B cell (primary cell): ENCODE measurements at regions not wholly inside any gene's neighbourhood (a gene's known extent, or its start where the extent isn't known, plus 50 kb on each side); places are given as distances from the start of the nearest gene placed in this dataset.

Experiments
- ATAC-seq: fragments of 200-7000 bp; cut with Tn5 transposase; one replicate; pipeline ENCODE4 v1.10.0; 2021; ENCODE audit warnings: low read depth, mild to moderate bottlenecking, moderate number of reproducible peaks, moderate library complexity
- CTCF ChIA-PET: fragments of 350-600 bp; sonication (Branson Sonifier 250); formaldehyde crosslinking; loops from one replicate; lab custom pipeline; 2021; ENCODE audit warnings: antibody characterized with exemption, inconsistent platforms; lab: Charles Lee
- POLR2A ChIA-PET: fragments of 350-600 bp; sonication (Branson Sonifier 250); formaldehyde crosslinking; loops from one replicate; lab custom pipeline; 2021; ENCODE audit warnings: antibody characterized with exemption; lab: Charles Lee
- DNase-seq: peaks from one replicate; pipeline ENCODE4 v3.0.0; 2013
- H2AFZ ChIP-seq: 2 replicates; pipeline ENCODE4 v1.6.1; 2012; ENCODE audit warnings: mild to moderate bottlenecking, low read depth, low read length; ENCODE audit not compliant: insufficient read depth, poor library complexity, severe bottlenecking
- H3K27ac ChIP-seq, 2 donors: 1 replicate in 1 of 2; 2 replicates in 1 of 2; pipeline ENCODE4 v1.5.1; 2012 to 2013; ENCODE audit warnings: low read length in 2 of 2, mild to moderate bottlenecking in 2 of 2, moderate library complexity in 1 of 2
- H3K27me3 ChIP-seq, 4 experiments: fragments of 200-600 bp in 1 of 4; sonication (generic) in 1 of 4; replicated peaks in 1 of 4; 1 replicate in 2 of 4; 2 replicates in 2 of 4; pipeline versions ENCODE4 v1.6.1 to v1.7.0; 2013 to 2016; ENCODE audit warnings: low read length in 3 of 4, mild to moderate bottlenecking in 2 of 4, mixed read lengths in 1 of 4, moderate library complexity in 1 of 4; ENCODE audit not compliant: insufficient read depth in 4 of 4, control insufficient read depth in 3 of 4; ENCODE audit errors: control extremely low read depth in 1 of 4
- H3K36me3 ChIP-seq, 2 experiments: replicated peaks in 1 of 2; 1 replicate in 1 of 2; 2 replicates in 1 of 2; pipeline versions ENCODE4 v1.6.1 to v1.7.1; 2013; ENCODE audit warnings: low read length in 1 of 2; ENCODE audit not compliant: insufficient read depth in 2 of 2, control insufficient read depth in 1 of 2; ENCODE audit errors: control extremely low read depth in 1 of 2, extremely low read depth in 1 of 2
- H3K4me1 ChIP-seq, 2 donors: fragments of 200-600 bp in 1 of 2; sonication (generic) in 1 of 2; 1 replicate in 1 of 2; 2 replicates in 1 of 2; pipeline versions ENCODE4 v1.5.1 to v1.6.1; 2013 to 2017; ENCODE audit warnings: low read length in 2 of 2; ENCODE audit not compliant: control insufficient read depth in 2 of 2, insufficient read depth in 2 of 2
- H3K4me2 ChIP-seq: replicated peaks from 2 replicates; pipeline ENCODE3; 2012; ENCODE audit warnings: mild to moderate bottlenecking, low read depth, low read length; ENCODE audit not compliant: poor library complexity, severe bottlenecking
- H3K4me3 ChIP-seq, 5 experiments: fragments of 200-600 bp in 1 of 5; sonication (generic) in 1 of 5; 1 replicate in 3 of 5; 2 replicates in 2 of 5; pipeline versions ENCODE4 v1.5.1 to v1.7.0; 2011 to 2016; ENCODE audit warnings: low read length in 4 of 5, mild to moderate bottlenecking in 4 of 5, low read depth in 2 of 5, control low read depth in 1 of 5, moderate library complexity in 1 of 5; ENCODE audit not compliant: insufficient read depth in 1 of 5; ENCODE audit errors: control extremely low read depth in 1 of 5, extremely low read depth in 1 of 5
- H3K79me2 ChIP-seq: fragments of 200-600 bp; sonication (generic); one replicate; pipeline ENCODE4 v1.6.0; 2016; ENCODE audit warnings: low read length; ENCODE audit not compliant: control insufficient read depth, insufficient read depth
- H3K9ac ChIP-seq: fragments of 200-600 bp; sonication (generic); 2 replicates; pipeline ENCODE4 v1.6.1; 2017; ENCODE audit warnings: mild to moderate bottlenecking, low read length, moderate library complexity
- H3K9me3 ChIP-seq, 3 donors: one replicate each; pipeline versions ENCODE4 v1.6.1 to v1.7.1; 2013; ENCODE audit warnings: low read length in 2 of 3; ENCODE audit not compliant: control insufficient read depth in 2 of 3, insufficient read depth in 1 of 3; ENCODE audit errors: control extremely low read depth in 1 of 3
- H4K20me1 ChIP-seq: 2 replicates; pipeline ENCODE4 v1.6.0; 2012; ENCODE audit warnings: mild to moderate bottlenecking, low read length; ENCODE audit not compliant: insufficient read depth, control insufficient read depth, poor library complexity, severe bottlenecking
- H3K27ac Mint-ChIP-seq: one replicate; pipeline ENCODE4 v1.8.0; 2021; ENCODE audit warnings: mixed read lengths
- H3K27me3 Mint-ChIP-seq: one replicate; pipeline ENCODE4 v1.8.0; 2021; ENCODE audit warnings: mixed read lengths
- H3K4me1 Mint-ChIP-seq: one replicate; pipeline ENCODE4 v1.8.0; 2021; ENCODE audit warnings: mixed read lengths
- H3K4me3 Mint-ChIP-seq: one replicate; pipeline ENCODE4 v1.8.0; 2021; ENCODE audit warnings: mixed read lengths
- H3K9me3 Mint-ChIP-seq: one replicate; pipeline ENCODE4 v1.8.0; 2022; ENCODE audit warnings: mixed read lengths; ENCODE audit not compliant: insufficient read depth
- CTCF ChIP-seq: fragments of 200-600 bp; IDR thresholded peaks from one replicate; pipeline ENCODE4 v1.8.0; 2022; ENCODE audit warnings: antibody characterized with exemption, mild to moderate bottlenecking
- EZH2 ChIP-seq: IDR thresholded peaks from 2 replicates; pipeline ENCODE4 v1.6.1; 2012; ENCODE audit warnings: borderline replicate concordance, low read depth, mild to moderate bottlenecking, moderate library complexity, low read length; ENCODE audit not compliant: insufficient read depth, poor library complexity, severe bottlenecking
- WGBS: methylation state at CpG from one replicate; pipeline ENCODE4 v1.1.5; 2013; ENCODE audit warnings: missing lambda C conversion rate; ENCODE audit not compliant: insufficient coverage; 5-methylcytosine and 5-hydroxymethylcytosine counted together
- intact Hi-C: fragments of 100-400 bp; cut with micrococcal nuclease; formaldehyde crosslinking; loops from one replicate; pipeline ENCODE4 v1.10.0; 2022

- Histone ChIP-seq H3K36me3 (no peaks in the 10 kb centered on the region), H4K20me1 (no peaks in the 10 kb centered on the region), H3K9ac (no peak overlapping the region), H3K9me3 (no peaks in the 10 kb centered on the region), H3K27ac (no peak overlapping the region), H3K4me1 (no peaks in the 10 kb centered on the region), H3K4me2 (no peak overlapping the region), H3K27me3 (no peaks in the 10 kb centered on the region), H3K79me2 (no peaks in the 10 kb centered on the region), H2AFZ (no peak overlapping the region), H3K4me3 (no peak overlapping the region)
- H3K9me3 Mint-ChIP-seq, result no peaks in the 10 kb centered on the region
- H3K27ac Mint-ChIP-seq, result no peak overlapping the region
- H3K27me3 Mint-ChIP-seq, result no peaks in the 10 kb centered on the region
- TF ChIP-seq CTCF (no peak), EZH2 (no peak)
- no CpG with 5 or more reads among the region's 3 CpGs for WGBS
- DNase-seq, result no peak
- intact Hi-C loops, result no loop called here
- ATAC-seq, result no peak
- no peak overlapping the region for H3K4me3 Mint-ChIP-seq
- CTCF ChIA-PET, result no interaction called here
- no peaks in the 10 kb centered on the region for H3K4me1 Mint-ChIP-seq
- POLR2A ChIA-PET, result no interaction called here
Measured at GRCh38 chr6:23184351-23184750, 615.0 kb downstream of the HDGFL1 start.

GRCh38 chr6:23195487-23195886 is 626.1 kb downstream of the HDGFL1 start:
- Mint-ChIP-seq H3K4me3 (no peak overlapping the region), H3K27me3 (no peaks in the 10 kb centered on the region), H3K9me3 (peaks cover 6% of the 10 kb centered on the region), H3K4me1 (no peaks in the 10 kb centered on the region), H3K27ac (no peak overlapping the region)
- Histone ChIP-seq H3K36me3 (no peaks in the 10 kb centered on the region), H3K79me2 (no peaks in the 10 kb centered on the region), H3K4me1 (no peaks in the 10 kb centered on the region), H3K27ac (no peak overlapping the region), H3K4me2 (no peak overlapping the region), H3K9ac (no peak overlapping the region), H4K20me1 (no peaks in the 10 kb centered on the region), H3K27me3 (no peaks in the 10 kb centered on the region), H3K4me3 (no peak overlapping the region), H3K9me3 (no peaks in the 10 kb centered on the region), H2AFZ (no peak overlapping the region)
- ATAC-seq (no peak), DNase-seq (no peak)
- TF ChIP-seq EZH2, result no peak
- no peak for TF ChIP-seq CTCF
- ChIA-PET POLR2A (no interaction called here), CTCF (no interaction called here)
- intact Hi-C loops, result no loop called here
- WGBS, result 71% methylated on average over 1 of the region's 3 CpGs
